NCI-H345 (cell line): ENCODE measurements at regions not wholly inside any gene's neighbourhood (a gene's known extent, or its start where the extent isn't known, plus 50 kb on each side); places are given as distances from the start of the nearest gene placed in this dataset.
"Not testable (repeated sequence)": the region's sequence is repeated elsewhere in the genome, so short reads cannot be mapped to it uniquely, and the experiment has no call there.

Experiments used
- DNase-seq: peaks from one replicate; lab custom pipeline; 2025; lab: John Stamatoyannopoulos, UW

DNA sequence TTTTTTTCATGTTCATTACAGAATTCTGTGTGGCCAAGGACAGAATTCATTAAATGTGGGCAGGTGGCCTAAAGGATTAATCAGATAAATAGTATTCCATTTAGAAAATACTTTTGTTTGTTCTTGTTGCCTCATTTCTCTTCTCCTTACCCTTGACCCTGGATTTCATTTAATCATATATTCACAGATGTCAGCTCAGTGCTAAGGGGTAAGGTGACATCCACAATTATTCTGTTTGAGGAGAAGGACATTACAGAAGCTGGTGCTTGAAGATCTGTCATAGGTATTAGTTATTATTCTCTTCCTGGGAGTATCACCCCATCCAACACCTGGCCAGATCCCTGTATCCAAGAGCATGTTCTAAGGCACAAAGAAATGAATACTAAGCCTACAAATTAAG is 961.1 kb downstream of the XPNPEP1 start:
- no peak for DNase-seq

DNA sequence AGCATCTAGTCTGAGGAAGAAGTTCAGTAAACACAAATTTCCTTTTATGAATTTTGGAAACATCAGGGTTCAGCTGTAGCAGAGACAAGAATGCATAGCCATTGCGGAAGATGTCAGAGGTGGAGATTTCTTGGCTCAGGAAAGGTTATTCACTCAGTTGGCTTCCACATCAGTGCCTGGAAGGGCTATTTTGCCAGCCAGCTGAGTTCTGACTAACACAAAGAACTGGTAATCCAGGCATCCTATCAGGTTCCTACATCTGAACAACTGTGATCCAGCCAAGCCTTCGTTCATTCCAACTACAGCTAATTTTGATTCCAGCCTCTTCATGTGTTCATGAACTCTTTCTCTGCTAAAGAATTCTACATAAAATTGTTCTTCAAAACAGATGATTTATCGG is 965.6 kb downstream of the XPNPEP1 start:
- no peak for DNase-seq

GRCh38 chr10:108956149-108956548 is 967.2 kb downstream of the XPNPEP1 start:
- DNase-seq: no peak

DNA sequence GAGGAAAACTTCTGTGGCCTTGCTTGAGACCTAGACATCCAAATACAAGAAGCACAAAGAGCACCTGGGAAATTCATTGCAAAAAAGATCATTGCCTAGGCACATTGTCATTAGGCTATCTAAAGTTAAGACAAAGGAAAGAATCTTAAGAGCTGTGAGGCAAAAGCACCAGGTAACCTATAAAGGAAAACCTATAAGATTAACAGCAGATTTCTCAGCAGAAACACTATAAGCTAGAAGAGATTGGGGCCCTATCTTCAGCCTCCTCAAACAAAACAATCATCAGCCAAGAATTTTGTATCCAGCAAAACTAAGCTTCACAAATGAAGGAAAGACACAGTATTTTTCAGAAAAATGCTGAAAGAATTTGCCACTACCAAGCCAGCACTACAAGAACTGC is 1003.3 kb downstream of the XPNPEP1 start:
- DNase-seq: not testable (repeated sequence)

GRCh38 chr10:108913300-108913699 is 1010.0 kb downstream of the XPNPEP1 start:
- DNase-seq: no peak

GRCh38 chr10:108911814-108912541 is 1011.3 kb downstream of the XPNPEP1 start:
- DNase-seq: no peak

DNA sequence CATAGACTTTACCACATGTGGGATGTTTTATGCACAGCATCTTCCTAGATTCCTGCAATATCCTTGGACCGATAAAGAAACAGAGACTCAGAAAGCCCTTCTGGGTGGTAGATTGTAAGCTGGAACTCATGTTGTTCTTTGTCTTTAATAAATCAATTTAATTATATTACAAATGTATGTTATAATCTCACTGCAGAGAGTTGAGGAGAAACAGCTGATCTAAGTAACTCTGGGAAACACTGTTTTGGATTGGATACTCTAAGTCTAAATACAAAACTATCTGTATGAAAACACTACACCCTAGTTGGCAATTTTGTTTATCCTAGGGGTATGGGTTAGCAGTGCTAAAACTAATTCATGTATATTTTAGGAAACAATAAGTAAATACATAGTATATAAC is 1015.2 kb downstream of the XPNPEP1 start:
- DNase-seq: no peak

DNA sequence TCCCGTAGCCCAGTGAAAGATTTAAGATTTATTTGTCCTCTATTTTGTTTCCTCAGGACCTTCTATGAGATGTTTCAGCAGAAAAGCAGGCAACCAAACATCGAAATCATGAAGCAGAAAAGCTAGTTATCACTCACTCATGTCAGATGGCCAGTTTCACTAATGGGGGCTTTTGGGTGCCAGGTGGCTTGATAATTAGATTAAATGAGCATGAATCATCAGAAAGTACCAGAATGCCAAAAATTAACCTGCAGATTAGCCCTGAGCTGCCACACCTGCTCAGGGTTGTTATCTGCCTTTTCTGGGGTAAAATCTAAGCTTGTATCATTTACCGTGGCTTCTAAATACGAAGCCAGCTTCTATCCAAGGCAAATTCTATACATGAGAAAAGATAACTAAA is 1017.5 kb downstream of the XPNPEP1 start:
- DNase-seq: no peak

DNA sequence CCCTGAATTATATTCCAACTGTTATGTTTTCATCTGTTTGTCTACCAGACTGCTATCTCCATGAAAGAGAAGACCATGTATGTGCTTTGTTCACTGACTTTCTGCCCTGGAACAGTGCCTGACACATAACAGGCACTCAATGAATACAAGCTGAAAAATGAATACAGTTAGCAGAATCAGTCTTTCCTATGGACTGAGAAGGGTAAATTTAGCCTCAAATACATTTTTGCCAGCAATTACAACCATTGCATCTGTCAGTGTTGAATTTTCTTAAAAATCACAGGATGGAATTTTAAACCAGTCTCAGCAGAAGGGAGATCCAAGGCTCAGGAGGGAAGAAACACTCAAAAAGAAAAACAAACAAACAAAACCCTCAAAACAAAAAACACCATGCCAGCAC is 1018.1 kb downstream of the XPNPEP1 start:
- DNase-seq: no peak

DNA sequence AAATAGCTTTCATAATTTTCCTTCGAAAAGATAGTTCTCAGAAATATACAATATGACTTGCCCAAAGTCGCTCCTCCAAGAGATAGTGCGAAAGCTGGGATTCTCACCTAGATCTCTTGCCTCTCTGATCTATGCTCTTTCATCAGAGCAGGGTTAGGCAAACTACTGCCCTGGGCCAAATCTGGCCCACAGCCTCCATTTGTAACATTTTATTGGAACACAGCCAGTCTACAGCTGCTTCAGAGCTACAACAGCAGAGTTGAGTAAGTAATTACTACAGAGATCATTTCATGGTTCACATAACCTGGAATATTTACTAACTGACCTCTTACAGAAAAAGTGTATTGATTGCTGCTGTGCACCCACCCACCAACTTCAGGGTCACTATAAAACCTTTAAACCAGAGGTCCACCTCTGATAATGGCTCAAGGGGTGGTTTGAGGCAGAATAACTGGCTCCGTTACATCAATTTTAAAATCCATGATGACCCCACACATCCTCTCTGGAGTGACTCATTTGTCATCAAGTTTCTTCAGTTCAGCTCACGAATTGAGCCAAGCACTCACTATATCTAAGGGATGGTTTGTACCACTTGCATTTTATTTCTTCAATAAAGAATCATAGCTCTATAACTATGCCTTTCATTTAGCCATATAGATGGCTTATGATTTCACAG is 1019.0 kb downstream of the XPNPEP1 start:
- no peak for DNase-seq

DNA sequence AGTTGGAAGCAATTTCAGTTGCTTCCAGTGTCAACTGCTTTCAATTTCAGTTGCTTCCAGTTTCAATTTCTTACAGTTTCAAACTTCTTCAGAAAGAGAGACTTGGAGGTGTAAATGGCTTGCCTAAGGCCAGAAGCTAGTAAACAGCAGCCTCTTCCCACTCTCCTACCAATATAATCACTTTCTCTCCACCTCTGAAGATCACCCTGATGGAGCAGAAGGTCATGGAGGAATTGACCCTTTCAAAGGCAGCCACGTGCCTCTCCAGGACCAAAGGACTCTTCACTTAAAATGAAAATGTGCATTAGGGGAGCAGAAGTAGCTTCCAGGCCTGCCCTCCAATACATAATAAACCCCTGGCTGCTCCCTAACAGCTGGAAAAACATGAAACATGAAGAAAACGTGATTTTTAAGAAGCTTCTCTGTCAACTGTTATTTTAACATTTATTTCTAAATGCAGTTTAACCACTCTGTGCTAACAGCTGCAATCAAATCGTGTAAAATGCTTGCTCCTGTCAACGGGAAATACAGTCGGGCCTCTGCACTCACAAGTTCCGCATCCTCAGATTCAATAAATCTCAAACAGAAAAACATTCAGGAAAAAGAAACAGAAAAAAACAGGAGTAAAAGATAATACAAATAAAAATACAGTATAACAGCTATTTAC is 1020.6 kb downstream of the XPNPEP1 start:
- no peak for DNase-seq

DNA sequence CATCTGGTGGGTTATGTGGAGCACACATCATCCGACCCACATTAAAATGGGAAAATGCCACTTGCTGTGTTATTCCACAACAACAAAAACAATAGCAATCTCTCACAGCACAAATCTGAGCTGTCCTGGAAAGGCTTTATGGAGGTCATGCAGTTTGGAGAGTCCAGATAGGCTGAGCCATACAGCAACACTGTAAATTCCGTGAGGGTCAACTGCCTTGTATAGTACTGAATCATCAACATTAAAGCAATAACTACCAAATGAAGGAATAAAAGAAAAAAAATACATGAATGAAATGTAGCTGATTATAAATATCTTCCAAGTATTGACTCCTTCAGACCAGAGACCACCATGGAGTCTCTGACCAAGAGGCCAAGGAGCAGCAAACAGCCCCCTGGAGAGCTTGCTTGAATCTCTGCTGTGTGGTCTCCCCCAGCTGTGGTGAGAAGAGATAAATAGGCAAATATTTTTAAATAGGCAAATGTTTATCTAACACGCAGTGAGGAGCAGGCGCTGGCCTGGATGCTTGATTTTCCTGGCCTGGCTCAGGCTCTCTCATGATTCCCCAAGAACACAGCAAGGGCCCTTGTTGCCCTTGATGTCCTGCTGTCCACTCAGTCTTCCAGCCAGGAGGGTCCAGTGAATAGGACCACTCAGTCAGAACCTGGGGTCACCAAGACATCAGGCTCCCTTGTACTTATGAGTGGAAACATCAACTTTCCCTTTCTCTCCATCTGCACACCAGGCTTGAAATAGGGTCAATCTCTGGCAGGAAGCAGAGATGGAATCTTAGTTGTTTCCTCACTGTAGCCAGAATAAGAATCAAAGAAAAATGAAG is 1021.3 kb downstream of the XPNPEP1 start:
- DNase-seq: no peak

DNA sequence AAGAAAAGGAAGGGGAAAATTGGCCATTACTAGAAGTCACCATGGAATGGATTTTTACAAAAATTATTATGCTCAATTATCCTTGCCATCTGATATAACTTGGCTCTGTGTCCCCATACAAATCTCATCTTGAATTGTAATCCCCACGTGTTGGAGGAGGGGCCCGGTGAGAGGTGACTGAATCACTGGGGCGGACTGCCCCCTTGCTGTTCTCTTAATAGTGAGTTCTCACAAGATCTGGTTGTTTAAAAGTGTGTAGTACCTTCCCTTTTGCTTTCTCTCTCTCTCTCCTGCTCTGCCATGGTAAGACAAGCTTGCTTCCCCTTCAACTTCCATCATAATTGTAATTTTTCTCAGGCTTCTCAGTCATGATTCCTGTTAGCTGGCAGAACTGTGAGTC is 1023.6 kb downstream of the XPNPEP1 start:
- no peak for DNase-seq

DNA sequence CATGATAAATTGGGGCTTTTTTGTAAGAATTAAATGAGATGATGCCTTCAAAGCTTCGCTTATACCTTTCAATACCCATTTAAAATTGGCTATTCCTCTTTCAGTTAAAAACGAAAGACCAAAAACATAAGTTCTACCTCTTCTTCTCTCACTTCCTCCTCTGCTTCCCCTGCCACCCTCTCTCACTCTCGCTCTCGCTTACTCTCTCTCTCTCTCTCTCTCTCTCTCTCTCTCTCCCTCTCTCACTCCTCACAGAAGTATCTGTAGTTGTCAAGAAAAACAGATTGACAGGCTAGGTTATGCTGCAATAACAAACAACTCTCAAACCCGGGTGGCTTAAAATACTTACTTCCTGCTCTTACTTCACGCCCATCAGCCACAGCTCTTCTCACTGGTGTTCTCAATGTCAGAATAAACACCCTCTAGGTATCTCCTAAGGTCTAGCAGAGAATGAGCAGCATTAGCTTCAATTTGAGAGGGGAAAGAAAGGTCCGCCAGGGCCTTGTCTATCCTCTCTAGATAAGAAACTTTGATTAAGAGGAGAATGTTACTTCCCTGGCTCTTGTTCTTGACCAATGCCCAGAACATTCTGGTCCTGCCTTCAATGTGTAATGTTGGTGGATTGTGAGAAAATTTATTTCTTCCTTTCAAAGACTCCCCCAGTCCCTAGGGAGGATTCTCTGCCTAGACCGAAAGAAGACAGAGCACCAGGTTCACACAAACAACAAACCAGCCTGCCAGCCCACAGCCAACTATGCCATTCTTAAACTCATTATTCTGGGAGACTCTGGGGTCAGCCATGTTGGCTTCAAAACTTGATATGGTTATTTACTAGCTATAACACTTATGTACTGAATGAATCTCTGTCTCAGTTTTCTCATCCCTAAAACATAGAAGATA is 1028.7 kb downstream of the XPNPEP1 start:
- DNase-seq: no peak

GRCh38 chr10:108877095-108877561 is 1046.2 kb downstream of the XPNPEP1 start:
- DNase-seq: no peak

DNA sequence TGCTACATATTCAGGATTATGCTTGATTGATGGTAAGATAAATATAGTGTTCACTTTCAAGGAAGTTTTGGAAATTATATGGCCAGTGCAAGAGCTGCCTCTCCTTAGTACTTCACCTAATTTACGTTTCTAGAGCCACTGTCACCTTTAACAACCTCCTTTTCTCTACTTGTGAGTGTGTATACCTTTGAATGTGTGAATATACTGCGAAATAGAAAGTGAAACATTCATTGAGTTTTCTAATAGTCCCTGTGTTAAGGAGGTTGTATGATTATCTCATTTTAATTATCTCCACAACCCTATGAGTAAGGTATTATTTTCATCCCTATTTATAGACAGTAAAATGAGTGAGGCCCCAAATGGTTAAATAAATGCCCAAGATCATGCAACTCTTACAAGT is 1050.5 kb downstream of the XPNPEP1 start:
- no peak for DNase-seq

DNA sequence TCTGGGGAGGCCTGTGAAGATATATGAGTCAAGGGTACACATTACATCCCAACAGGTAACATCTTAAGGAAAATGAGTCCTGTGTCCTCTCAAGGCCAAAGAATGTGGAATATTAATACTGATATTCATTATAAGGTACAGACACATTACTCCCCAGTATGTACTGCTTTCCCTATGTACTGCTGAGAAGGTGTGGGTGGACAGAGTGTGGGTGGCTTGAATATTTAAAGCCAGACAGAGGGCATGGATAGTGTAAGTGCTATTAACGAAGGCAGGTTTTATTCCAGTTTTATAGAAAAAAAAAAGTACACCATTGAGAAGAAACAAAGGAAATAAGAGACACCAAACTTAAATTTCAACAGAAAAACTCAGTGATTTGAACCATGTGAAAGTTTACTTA is 1054.4 kb downstream of the XPNPEP1 start:
- DNase-seq: no peak

DNA sequence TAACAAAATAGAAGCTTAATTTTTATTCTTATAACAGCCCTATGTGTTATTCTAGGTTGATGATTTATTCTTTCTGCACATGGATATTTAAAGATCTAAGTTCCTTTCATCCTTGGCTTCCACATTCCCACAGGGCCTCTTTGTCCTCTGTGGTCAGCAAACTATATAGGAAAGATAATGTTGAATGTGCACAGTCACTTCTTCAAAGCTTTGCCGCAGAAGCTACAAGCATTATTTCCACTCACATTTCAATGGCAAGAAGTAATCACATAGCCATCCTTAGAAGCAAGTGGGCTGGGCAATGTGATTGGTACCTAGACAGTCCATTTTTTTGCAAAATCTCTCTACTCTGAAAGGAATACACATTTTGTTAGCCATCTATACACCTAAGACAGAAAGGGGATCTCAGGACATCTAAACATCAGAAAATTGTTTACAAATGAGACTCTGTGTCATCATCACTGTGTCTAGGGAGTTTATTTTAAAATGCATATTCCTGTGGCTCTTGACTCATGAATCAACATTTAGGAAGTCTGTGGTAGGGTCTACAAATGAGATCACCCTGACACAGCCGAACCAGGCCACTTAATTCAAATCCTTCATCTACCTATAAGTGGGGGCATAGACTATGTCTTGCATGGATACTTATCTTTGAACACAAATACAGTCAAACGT is 1060.5 kb downstream of the XPNPEP1 start:
- DNase-seq: no peak

DNA sequence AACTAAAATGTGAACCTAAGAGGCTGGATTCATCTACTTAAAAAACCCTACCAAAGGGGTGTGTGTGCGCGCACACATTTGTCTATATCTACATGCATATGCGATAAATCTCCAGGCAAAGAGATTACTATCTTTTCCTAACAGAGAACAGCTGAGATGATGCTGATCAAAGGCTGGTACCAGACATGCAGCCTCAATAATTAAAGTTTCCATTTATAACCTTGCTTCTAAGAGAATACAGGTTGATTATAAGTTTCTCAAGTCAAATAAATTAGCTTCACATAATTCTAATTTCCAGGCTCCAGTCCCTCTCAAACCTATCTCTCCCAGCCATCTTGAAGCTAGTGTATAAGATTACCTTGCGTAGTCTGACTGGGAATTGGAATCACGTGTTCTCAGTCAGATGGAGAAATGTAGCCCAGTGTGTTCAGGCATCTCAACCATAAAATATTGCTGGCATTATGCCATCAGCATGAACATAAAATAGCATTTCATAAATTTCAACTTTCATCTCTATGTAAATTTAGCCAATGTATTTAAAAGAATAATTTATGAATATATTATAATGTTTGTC is 1062.0 kb downstream of the XPNPEP1 start:
- DNase-seq: no peak

DNA sequence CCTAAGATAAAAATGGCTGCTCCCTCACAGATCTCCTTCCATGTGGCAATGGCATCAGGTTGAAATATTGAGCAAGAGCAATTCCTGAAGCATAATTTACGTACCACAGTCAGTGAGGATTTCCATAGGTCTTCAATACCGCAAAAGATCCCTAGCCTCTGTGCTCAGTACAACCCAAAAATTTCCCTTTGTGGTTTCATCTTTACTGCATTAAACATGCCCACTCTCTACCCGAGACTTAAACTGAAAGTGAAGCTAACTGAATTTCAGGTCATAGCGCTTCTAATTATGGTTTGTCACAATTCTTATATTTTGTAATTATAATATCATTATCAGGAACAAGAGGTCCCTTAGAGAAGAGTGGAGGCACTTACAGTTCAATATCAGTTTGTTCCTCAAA is 1071.1 kb downstream of the XPNPEP1 start:
- DNase-seq: no peak
